ENCODE measurements at regions not wholly inside any gene's neighbourhood (a gene's known extent, or its start where the extent isn't known, plus 50 kb on each side); places are given as distances from the start of the nearest gene placed in this dataset.

DNA sequence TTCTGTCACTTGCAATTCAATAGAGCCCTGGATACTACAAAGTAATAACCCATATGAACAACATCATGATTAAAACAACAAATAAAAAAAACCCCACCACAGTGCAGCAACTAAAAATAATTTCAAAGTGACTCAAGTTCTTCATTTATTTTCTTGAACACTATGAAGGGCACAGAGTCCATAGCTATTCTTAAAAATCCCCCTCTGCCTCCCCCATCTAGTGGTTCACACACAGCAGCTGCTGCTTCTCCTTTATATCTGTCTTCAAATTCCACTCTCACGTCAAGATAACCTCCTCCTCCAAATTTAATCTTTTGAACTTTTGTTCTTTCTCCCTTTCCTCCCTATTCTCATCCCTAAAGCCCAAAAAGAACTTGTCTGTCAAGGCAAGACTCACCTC, 591.3 kb downstream of the ZEB2 start:
- WGBS (ENCODE audit: insufficient coverage, low coverage, missing lambda C conversion rate) = 0% methylated on average over 1 of the region's 1 CpG
- H3K4me1 ChIP-seq (replicated peaks in 1 of 2; ENCODE audit: control insufficient read depth in 2 of 2, insufficient read depth in 2 of 2, low read length in 2 of 2) = peaks cover 0 to 5% of the 10 kb centered on the region in 2 experiments; a peak in 2 of 5 replicates
- no peak for FAIRE-seq
- no peak for DNase-seq (ENCODE audit: extremely low read depth in 1 of 4, low spot score in 3 of 4)
- no peak overlapping the region for H3K27ac ChIP-seq (ENCODE audit: extremely low read depth, low read depth, low read length)
- in situ Hi-C loops (cut with MboI) (no loop called here), intact Hi-C loops (cut with micrococcal nuclease) (no loop called here)
- H4K20me1 ChIP-seq (replicated peaks; ENCODE audit: control insufficient read depth, insufficient read depth, low read length) = no peaks in the 10 kb centered on the region
- no peaks in the 10 kb centered on the region for H3K27me3 ChIP-seq (ENCODE audit: control insufficient read depth in 2 of 2, insufficient read depth in 2 of 2, low read length in 2 of 2)
- H3K4me2 ChIP-seq (ENCODE audit: insufficient read depth, low read length) = no peak overlapping the region
- ChIA-PET CTCF (ENCODE audit: low intra/inter-chr PET ratio) (no interaction called here), POLR2A (no interaction called here)
- H3K79me2 ChIP-seq (ENCODE audit: control insufficient read depth, insufficient read depth, low read length) = no peaks in the 10 kb centered on the region
- no peak overlapping the region for H3K9ac ChIP-seq (ENCODE audit: insufficient read depth in 1 of 2, low read depth in 2 of 2, low read length in 2 of 2)
- H3K4me3 ChIP-seq = no peak overlapping the region
- TF ChIP-seq TBL1XR1 (IDR thresholded peaks at IDR 0.05; ENCODE audit: low read length in 2 of 2) = no peak
- no peak for TF ChIP-seq NFE2L1 (tag; IDR thresholded peaks at IDR 0.05; ENCODE audit: borderline replicate concordance, low read depth)
- TF ChIP-seq CSDE1 (IDR thresholded peaks at IDR 0.05) = no peak
- TF ChIP-seq RUNX1 (IDR thresholded peaks at IDR 0.05; ENCODE audit: low read depth) = no peak
- no peak for TF ChIP-seq ZNF311 (CRISPR knock-in tag; IDR thresholded peaks at IDR 0.05)
- no peak for TF ChIP-seq PYGO2 (tag; IDR thresholded peaks at IDR 0.05)
- no peak for TF ChIP-seq PURB (CRISPR knock-in tag; IDR thresholded peaks at IDR 0.05; ENCODE audit: low read depth)
- no peak for TF ChIP-seq ATF3 (IDR thresholded peaks at IDR 0.05)
- TF ChIP-seq ATF3 (CRISPR knock-in tag; conservative IDR thresholded peaks at IDR 0.05) = no peak
- TF ChIP-seq ZFPM2 (CRISPR knock-in tag; IDR thresholded peaks at IDR 0.05) = no peak
- no peak for TF ChIP-seq MYC (IDR thresholded peaks at IDR 0.05; ENCODE audit: low read depth, low read length)
- no peak for TF ChIP-seq MYC (CRISPR knock-in tag; IDR thresholded peaks at IDR 0.05; ENCODE audit: borderline replicate concordance, low read depth)
- TF ChIP-seq RAD21 (CRISPR knock-in tag; conservative IDR thresholded peaks at IDR 0.05 in 1 of 2, IDR thresholded peaks at IDR 0.05 in 1 of 2) = no peak
- TF ChIP-seq AFF4 (CRISPR knock-in tag; IDR thresholded peaks at IDR 0.05) = no peak
- H3K9me1 ChIP-seq (ENCODE audit: control insufficient read depth, insufficient read depth, low read length) = no peaks in the 10 kb centered on the region
- no TSS peak for BruUV-seq (replicated peaks)
- H3K9me3 ChIP-seq (replicated peaks; ENCODE audit: control insufficient read depth, insufficient read depth, low read depth, low read length) = no peaks in the 10 kb centered on the region; the same call in 1 of the 2 replicates
- no peak for ATAC-seq
- no peaks in the 10 kb centered on the region for H3K36me3 ChIP-seq (ENCODE audit: control insufficient read depth, insufficient read depth, low read length)
- H2AFZ ChIP-seq (ENCODE audit: low read depth, low read length) = no peak overlapping the region
